ENCODE measurements at regions not wholly inside any gene's neighbourhood (a gene's known extent, or its start where the extent isn't known, plus 50 kb on each side); places are given as distances from the start of the nearest gene placed in this dataset.

- TF ChIP-seq FOXM1 (IDR thresholded peaks at IDR 0.05; ENCODE audit: borderline replicate concordance): no peak
- no peak for TF ChIP-seq ARNT (IDR thresholded peaks at IDR 0.05)
- no peak for TF ChIP-seq CTBP1 (IDR thresholded peaks at IDR 0.05; ENCODE audit: borderline replicate concordance)
- no peak for TF ChIP-seq SP1 (IDR thresholded peaks at IDR 0.05)
- no peak for TF ChIP-seq LEF1 (IDR thresholded peaks at IDR 0.05; ENCODE audit: borderline replicate concordance)
- no peak for TF ChIP-seq SUZ12 (IDR thresholded peaks at IDR 0.05)
- no peak for TF ChIP-seq FOXA1 (IDR thresholded peaks at IDR 0.05)
- TF ChIP-seq BHLHE40 (IDR thresholded peaks at IDR 0.05; ENCODE audit: borderline replicate concordance): no peak
- TF ChIP-seq NFRKB (IDR thresholded peaks at IDR 0.05): no peak
- no peak for TF ChIP-seq FOXK2 (IDR thresholded peaks at IDR 0.05)
- no peak for TF ChIP-seq PKNOX1 (IDR thresholded peaks at IDR 0.05)
- no peak for TF ChIP-seq ELF4 (IDR thresholded peaks at IDR 0.05)
- TF ChIP-seq HDGF (IDR thresholded peaks at IDR 0.05; ENCODE audit: borderline replicate concordance): no peak
Measured at GRCh38 chr4:152039691-152040090, 278.9 kb upstream of the GATB start.
